ENCODE measurements at regions not wholly inside any gene's neighbourhood (a gene's known extent, or its start where the extent isn't known, plus 50 kb on each side); places are given as distances from the start of the nearest gene placed in this dataset.
"Not testable (repeated sequence)": the region's sequence is repeated elsewhere in the genome, so short reads cannot be mapped to it uniquely, and the experiment has no call there.

GRCh38 chr4:181757910-181758660, 485.1 kb upstream of the TENM3 start:
- no peak for DNase-seq (ENCODE audit: low read depth)

- no peak for DNase-seq (ENCODE audit: low read depth)
Measured at GRCh38 chr4:181760560-181760959, 482.6 kb upstream of the TENM3 start.

DNA sequence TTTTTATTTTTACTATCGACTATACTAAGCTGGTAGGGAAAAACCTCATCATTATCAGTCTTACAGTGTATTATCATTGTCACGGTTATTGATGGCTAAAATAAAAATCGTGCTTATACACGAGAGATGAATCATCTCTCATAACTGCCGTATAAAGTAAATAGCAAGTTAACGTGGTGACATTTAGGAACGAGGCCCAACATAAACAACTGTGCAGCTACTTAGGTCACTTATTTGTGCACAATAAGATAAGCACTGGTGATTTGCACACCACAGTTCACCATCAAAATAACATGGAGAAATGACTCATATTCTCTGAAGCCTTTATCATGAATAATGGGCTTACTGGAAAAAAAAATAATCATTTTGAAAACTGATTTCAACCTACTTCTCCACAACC, 482.0 kb upstream of the TENM3 start:
- DNase-seq (ENCODE audit: low read depth) = no peak

DNA sequence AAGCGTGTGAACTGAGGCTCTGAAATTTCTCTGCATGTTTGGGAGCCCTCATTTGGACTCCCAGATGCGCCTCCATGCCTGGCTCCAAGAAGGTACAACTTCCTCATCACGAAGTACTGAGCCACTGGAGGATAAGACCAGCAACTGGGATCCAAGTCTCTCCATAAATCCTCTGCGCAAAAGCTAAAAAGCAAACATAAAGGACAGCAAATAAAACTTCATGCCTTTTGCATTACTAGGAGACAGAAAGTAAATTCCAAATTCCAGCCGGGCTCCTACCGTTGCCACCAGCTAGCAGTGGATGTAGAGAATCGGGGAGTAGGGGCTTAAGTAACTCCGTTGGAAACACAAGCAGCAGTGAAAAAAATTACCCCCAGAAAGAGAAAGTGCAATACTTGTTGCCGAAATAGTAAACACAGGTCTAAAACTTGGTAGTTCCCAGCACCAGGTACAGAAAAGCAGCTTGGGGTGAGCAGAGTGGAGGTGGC, 477.1 kb upstream of the TENM3 start:
- DNase-seq (ENCODE audit: low read depth) = no peak

GRCh38 chr4:181770971-181771370, 472.2 kb upstream of the TENM3 start:
- no peak for DNase-seq (ENCODE audit: low read depth)

DNA sequence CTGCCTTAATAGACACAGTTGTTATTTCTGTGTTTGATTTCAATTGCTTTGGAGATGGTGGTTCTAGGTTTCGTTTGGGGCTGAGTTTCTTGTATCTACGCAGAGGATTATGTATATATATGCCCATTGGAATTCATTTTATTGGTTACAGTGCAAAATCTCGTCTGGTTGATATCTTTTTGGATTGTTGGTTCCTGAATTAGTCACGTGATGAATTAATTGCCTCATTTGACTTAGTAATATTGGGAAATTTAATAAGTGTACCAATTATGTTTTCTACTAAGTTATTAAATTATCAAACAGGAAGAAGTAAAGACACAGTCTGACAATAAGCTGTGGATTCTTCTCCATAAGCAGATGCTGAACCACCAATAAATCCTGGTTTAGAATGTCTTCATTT, 467.9 kb upstream of the TENM3 start:
- DNase-seq (ENCODE audit: low read depth) = no peak

DNA sequence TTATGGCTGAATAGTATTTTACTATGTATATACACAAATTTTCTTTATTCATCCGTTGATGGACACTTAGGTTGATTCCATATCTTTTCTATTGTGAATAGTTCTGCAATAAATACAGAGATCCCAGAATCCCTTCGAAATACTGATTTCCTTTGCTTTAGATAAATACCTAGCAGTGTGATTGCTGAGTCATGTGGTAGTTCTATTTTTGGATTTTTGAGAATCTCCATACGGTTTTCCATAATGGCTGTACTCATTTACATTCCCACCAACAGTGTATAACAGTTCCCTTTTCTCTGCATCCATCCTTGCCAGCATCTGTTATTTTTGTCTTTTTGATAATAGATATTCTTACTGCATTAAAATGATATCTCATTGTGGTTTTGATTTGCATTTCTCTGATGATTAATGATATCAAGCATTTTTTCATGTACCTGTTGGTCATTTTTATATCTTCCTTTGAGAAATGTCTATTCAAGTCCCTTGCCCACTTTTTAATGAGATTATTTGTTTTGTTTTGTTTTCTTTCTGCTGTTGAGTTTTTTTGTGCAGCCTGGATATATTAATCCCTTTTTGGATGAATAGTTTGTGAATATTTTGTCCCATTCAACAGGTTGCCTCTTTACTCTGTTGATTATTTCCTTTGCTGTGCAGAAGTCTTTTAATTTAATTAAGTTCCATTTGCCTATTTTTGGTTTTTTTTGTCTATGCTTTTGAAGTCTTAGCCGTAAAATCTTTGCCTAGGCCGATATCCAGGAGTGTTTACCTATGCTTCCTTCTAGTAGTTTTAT, 466.7 kb upstream of the TENM3 start:
- no peak for DNase-seq (ENCODE audit: low read depth)

DNA sequence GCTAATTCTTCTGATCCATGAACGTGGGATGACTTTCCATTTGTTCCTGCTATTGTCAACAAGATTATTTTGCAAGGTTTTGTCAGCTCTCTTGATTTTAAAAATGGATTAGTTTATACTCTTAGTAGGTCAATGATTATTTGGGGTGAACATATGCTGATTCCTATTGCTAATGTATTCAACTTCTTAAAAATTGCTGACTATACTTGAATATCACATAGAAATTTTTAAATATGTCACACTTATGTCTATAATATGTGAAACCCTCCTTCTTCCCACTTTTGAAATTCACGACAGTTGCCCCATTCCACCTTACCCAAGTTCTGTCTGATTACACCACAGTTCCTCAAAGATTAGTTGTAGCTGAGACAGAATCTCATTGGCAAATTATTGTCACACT, 465.7 kb upstream of the TENM3 start:
- no peak for DNase-seq (ENCODE audit: low read depth)

- no peak for DNase-seq (ENCODE audit: low read depth)
Measured at GRCh38 chr4:181784881-181785280, 458.3 kb upstream of the TENM3 start.

DNA sequence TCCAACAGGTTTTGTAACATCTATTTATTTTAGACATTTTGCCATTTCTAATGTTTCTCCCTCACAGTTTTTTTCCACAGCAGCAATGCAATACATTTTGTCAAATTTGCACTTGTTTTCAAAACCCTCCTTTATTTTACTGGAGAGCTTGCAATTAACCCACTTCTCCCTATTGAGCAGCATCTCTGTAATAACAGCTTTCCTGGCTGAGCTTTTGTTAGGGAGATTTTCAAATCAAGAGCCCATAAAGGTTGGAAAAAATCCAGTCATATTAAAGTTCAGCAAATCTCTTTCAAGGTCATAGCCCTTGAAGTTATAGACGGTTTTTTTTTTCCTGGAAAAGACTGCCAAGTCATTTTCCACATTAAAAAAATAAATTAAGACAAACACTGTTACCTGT, 450.6 kb upstream of the TENM3 start:
- DNase-seq (ENCODE audit: low read depth) = no peak

DNA sequence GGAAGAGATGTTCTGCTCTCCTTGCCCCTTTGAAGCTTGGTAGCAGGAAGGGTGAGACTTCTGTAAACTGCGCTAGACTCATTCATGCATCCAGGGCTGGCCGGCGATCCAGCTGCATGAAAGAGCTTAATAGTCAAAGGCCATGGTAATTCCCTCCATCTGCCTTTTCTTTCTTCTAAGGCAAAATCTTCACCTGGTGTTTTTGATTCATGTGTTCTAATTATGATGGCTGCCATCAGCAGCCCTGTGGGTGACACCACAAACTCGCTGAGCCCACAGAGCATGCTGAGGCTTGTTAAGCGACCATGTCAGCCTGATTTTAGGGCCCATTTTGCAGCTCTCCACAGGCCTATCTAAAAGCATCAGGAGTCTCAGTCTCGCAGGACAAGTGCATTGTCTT, 450.1 kb upstream of the TENM3 start:
- no peak for DNase-seq (ENCODE audit: low read depth)

- DNase-seq (ENCODE audit: low read depth) = no peak
Measured at GRCh38 chr4:181796502-181796901, 446.7 kb upstream of the TENM3 start.

GRCh38 chr4:181798536-181798935, 444.7 kb upstream of the TENM3 start:
- DNase-seq (ENCODE audit: low read depth) = no peak

DNA sequence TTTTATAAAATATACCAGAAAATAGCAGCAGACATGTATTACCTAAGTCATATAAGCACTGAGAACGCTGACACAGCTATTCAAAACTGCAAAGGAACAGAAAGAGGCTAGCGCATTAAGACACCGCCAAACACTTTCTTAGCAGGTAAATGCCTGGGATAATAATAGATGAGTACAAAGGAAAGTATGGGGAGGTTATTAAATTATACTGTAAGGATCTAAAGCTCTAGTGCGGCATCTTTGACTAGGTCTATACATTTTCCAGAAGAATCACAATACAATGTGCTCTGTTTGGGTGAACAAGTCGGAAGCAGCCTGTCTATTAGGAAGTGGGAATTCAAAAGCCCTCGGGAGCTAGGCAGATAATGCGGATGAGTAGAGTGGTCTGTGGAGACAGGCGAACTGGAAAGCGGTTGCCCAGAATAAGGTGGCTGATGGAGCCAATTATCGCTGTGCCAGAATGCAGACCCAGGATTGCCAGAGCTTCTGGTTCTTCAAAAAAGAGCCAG, 443.6 kb upstream of the TENM3 start:
- no peak for DNase-seq (ENCODE audit: low read depth)

GRCh38 chr4:181802207-181802606, 441.0 kb upstream of the TENM3 start:
- no peak for DNase-seq (ENCODE audit: low read depth)

DNA sequence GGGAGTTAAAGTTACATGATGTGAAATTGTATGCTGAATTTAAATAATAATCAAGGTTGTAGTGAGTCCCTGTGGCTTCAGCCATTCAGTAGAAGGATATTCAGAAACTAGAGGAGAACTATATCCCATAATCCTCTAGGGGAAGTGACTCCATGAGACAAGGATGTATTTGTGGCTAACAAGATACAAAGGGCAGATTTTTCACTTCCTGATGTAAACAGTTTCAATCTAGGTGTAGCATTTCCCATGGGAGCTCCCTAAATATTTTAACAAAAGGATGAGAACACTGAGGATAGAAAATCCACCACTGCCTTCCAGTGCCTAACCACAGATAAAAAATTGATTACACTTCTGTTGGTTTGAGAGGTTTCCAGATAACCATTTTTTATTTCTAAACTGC, 435.4 kb upstream of the TENM3 start:
- DNase-seq (ENCODE audit: low read depth) = no peak

- DNase-seq (ENCODE audit: low read depth) = no peak
Measured at GRCh38 chr4:181810711-181811110, 432.5 kb upstream of the TENM3 start.

DNA sequence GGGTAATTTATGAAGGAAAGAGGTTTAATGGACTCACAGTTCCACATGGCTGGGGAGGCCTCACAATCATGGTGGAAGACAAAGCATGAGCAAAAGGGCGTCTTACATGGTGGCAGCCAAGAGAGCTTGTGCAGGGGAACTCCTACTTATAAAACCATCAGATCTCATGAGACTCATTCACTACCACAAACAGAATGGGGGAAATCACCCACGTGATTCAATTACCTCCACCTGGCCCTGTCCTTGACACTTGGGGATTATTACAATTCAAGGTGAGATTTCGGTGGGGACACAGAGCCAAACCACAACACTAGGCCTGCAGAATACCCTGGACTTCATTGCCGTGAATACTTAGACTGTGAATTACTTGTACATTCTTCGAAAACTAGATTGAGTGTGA, 431.7 kb upstream of the TENM3 start:
- not testable (repeated sequence) for DNase-seq (ENCODE audit: low read depth)

DNA sequence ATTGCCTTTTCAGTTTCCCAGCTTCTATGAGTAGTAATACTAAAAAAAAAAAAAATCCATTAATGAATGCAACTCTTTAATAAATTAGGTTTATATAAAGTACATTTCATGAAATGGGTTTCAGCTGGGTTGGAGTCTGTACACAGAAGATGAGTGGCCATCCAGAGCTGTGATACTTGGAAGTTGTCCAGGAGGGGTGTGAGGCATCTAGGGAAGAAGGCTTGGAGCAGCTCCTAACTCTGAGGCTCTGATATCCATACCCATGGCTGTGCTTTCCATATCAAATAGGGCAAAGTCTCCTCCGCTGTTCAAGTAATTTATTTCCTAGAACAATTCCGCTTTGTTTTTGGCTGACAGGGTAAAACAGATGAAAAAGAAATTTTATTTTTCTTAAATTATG, 423.3 kb upstream of the TENM3 start:
- DNase-seq (ENCODE audit: low read depth) = no peak

- no peak for DNase-seq (ENCODE audit: low read depth)
Measured at GRCh38 chr4:181820553-181820952, 422.6 kb upstream of the TENM3 start.

- DNase-seq (ENCODE audit: low read depth) = no peak
Measured at GRCh38 chr4:181821039-181822004, 421.9 kb upstream of the TENM3 start.

DNA sequence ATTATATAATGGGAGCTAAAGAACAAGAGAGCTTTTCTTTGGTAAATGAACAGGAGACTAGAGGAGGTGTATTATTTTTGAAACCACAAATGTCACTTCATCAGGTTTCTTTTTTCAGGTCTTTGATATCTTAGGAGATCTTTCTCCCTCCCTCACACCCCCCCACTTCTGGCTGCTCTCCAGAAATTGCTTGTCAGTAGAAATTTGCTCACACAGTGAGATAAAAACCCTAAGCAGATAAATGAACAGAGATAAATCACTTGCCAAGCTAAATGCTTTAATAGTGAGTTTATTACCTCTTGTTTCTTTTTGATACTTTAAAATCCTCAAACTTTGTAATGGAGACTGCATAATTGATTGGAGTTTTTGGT, 421.2 kb upstream of the TENM3 start:
- DNase-seq (ENCODE audit: low read depth) = no peak

Measured in activated gamma-delta T cell treated with anti-CD3 and anti-CD28 coated beads, Interleukin-2, amount 50 U/mL, for 16 hours (primary cell).